H9 (cell line): ENCODE measurements at regions not wholly inside any gene's neighbourhood (a gene's known extent, or its start where the extent isn't known, plus 50 kb on each side); places are given as distances from the start of the nearest gene placed in this dataset.

ENCODE experiments used
- DNase-seq: peaks from one replicate; pipeline ENCODE4 v3.0.0-alpha.2; 2017
- H2AFZ ChIP-seq: one replicate; pipeline ENCODE4 v1.6.1; 2013; ENCODE audit warnings: mild to moderate bottlenecking, low read length, control low read depth, moderate library complexity
- H2AK5ac ChIP-seq: 2 replicates; pipeline ENCODE4 v1.6.1; 2013; ENCODE audit warnings: low read length, control low read depth, mixed read lengths; ENCODE audit not compliant: insufficient read length
- H2BK120ac ChIP-seq: one replicate; pipeline ENCODE4 v1.6.1; 2013; ENCODE audit warnings: low read depth, mild to moderate bottlenecking, low read length, control low read depth, inconsistent platforms; ENCODE audit not compliant: poor library complexity, severe bottlenecking
- H2BK12ac ChIP-seq: 2 replicates; pipeline ENCODE4 v1.6.1; 2013; ENCODE audit warnings: low read length, control low read depth, mixed read lengths, low read depth; ENCODE audit not compliant: insufficient read length
- H2BK15ac ChIP-seq: 2 replicates; pipeline ENCODE4 v1.6.1; 2013; ENCODE audit warnings: low read depth, low read length, control low read depth
- H2BK20ac ChIP-seq: one replicate; pipeline ENCODE4 v1.6.1; 2013; ENCODE audit warnings: low read depth, mild to moderate bottlenecking, low read length, control low read depth, inconsistent platforms; ENCODE audit not compliant: poor library complexity, severe bottlenecking
- H2BK5ac ChIP-seq: 2 replicates; pipeline ENCODE4 v1.6.1; 2013; ENCODE audit warnings: low read length, control low read depth, mixed read lengths; ENCODE audit not compliant: insufficient read length
- H3K14ac ChIP-seq: 2 replicates; pipeline ENCODE4 v1.6.1; 2013; ENCODE audit warnings: low read length, control low read depth; ENCODE audit not compliant: insufficient read depth
- H3K18ac ChIP-seq: 2 replicates; pipeline ENCODE4 v1.6.1; 2013; ENCODE audit warnings: low read depth, mild to moderate bottlenecking, mixed read lengths, low read length, control low read depth; ENCODE audit not compliant: insufficient read length
- H3K23ac ChIP-seq: 2 replicates; pipeline ENCODE4 v1.6.1; 2013; ENCODE audit warnings: low read length, control low read depth, mixed read lengths, low read depth; ENCODE audit not compliant: insufficient read length
- H3K23me2 ChIP-seq: 2 replicates; pipeline ENCODE4 v1.6.1; 2013; ENCODE audit warnings: low read depth, mild to moderate bottlenecking, mixed read lengths, low read length, control low read depth; ENCODE audit not compliant: insufficient read length, poor library complexity, severe bottlenecking
- H3K27ac ChIP-seq: 2 replicates; pipeline ENCODE4 v1.5.1; 2013; ENCODE audit warnings: low read length, control low read depth, mixed read lengths, low read depth; ENCODE audit not compliant: insufficient read length
- H3K27me3 ChIP-seq: 2 replicates; pipeline ENCODE4 v1.6.1; 2013; ENCODE audit warnings: low read length, control low read depth, inconsistent platforms; ENCODE audit not compliant: insufficient read depth
- H3K4ac ChIP-seq: 2 replicates; pipeline ENCODE4 v1.6.1; 2013; ENCODE audit warnings: low read depth, mild to moderate bottlenecking, control low read depth, inconsistent platforms, low read length, moderate library complexity
- H3K4me1 ChIP-seq: 2 replicates; pipeline ENCODE4 v1.6.1; 2013; ENCODE audit warnings: low read length, control low read depth, inconsistent platforms; ENCODE audit not compliant: insufficient read depth
- H3K4me2 ChIP-seq: 2 replicates; pipeline ENCODE4 v1.6.1; 2013; ENCODE audit warnings: low read length, control low read depth, mixed read lengths; ENCODE audit not compliant: insufficient read length, insufficient read depth
- H3K56ac ChIP-seq: 2 replicates; pipeline ENCODE4 v1.6.1; 2013; ENCODE audit warnings: low read depth, mild to moderate bottlenecking, mixed read lengths, low read length, control low read depth; ENCODE audit not compliant: insufficient read length
- H3K79me1 ChIP-seq: 2 replicates; pipeline ENCODE4 v1.6.1; 2013; ENCODE audit warnings: low read depth, mild to moderate bottlenecking, moderate library complexity, low read length, control low read depth, inconsistent platforms; ENCODE audit not compliant: insufficient read depth, poor library complexity, severe bottlenecking
- H3K79me2 ChIP-seq: 2 replicates; pipeline ENCODE4 v1.6.1; 2013; ENCODE audit warnings: low read length, control low read depth, inconsistent platforms; ENCODE audit not compliant: insufficient read depth
- H3K9ac ChIP-seq: 2 replicates; pipeline ENCODE4 v1.6.1; 2013; ENCODE audit warnings: low read length, control low read depth, mixed read lengths; ENCODE audit not compliant: insufficient read length; ENCODE audit errors: extremely low read depth
- H3K9me3 ChIP-seq: one replicate; pipeline ENCODE4 v1.6.1; 2013; ENCODE audit warnings: low read depth, low read length, inconsistent platforms; ENCODE audit not compliant: control insufficient read depth
- H3T11ph ChIP-seq: one replicate; pipeline ENCODE4 v1.6.1; 2013; ENCODE audit warnings: mild to moderate bottlenecking, low read length, control low read depth, inconsistent platforms
- H4K20me1 ChIP-seq: one replicate; pipeline ENCODE4 v1.6.1; 2013; ENCODE audit not compliant: control insufficient read depth, insufficient read length, insufficient read depth
- H4K5ac ChIP-seq: 2 replicates; pipeline ENCODE4 v1.6.1; 2013; ENCODE audit warnings: low read depth, mild to moderate bottlenecking, mixed read lengths, low read length, control low read depth; ENCODE audit not compliant: insufficient read length
- H4K8ac ChIP-seq: replicated peaks from 2 replicates; pipeline ENCODE4 v1.6.1; 2013; ENCODE audit warnings: low read length, control low read depth, mixed read lengths, low read depth; ENCODE audit not compliant: insufficient read length
- H4K91ac ChIP-seq: 2 replicates; pipeline ENCODE4 v1.6.1; 2013; ENCODE audit warnings: low read depth, mild to moderate bottlenecking, moderate library complexity, mixed read lengths, low read length, control low read depth; ENCODE audit not compliant: insufficient read length
- H3K27ac Mint-ChIP-seq, 3 experiments: 2 replicates in 2 of 3; 3 replicates in 1 of 3; pipeline ENCODE4 v1.8.0; 2020 to 2021; ENCODE audit warnings: mixed read lengths in 3 of 3, mild to moderate bottlenecking in 1 of 3, moderate library complexity in 1 of 3
- H3K27me3 Mint-ChIP-seq: 2 replicates; pipeline ENCODE4 v1.8.0; 2021; ENCODE audit warnings: low read depth, mild to moderate bottlenecking, moderate library complexity, mixed read lengths
- H3K36me3 Mint-ChIP-seq, 3 experiments: 2 replicates in 2 of 3; 3 replicates in 1 of 3; pipeline ENCODE4 v1.8.0; 2020 to 2021; ENCODE audit warnings: low read depth in 3 of 3, mixed read lengths in 3 of 3; ENCODE audit not compliant: insufficient read depth in 1 of 3
- H3K4me1 Mint-ChIP-seq, 2 experiments: 2 replicates each; pipeline ENCODE4 v1.8.0; 2020; ENCODE audit warnings: mixed read lengths in 2 of 2
- H3K4me3 Mint-ChIP-seq, 2 experiments: 2 replicates in 1 of 2; 3 replicates in 1 of 2; pipeline ENCODE4 v1.8.0; 2020 to 2021; ENCODE audit warnings: mild to moderate bottlenecking in 2 of 2, mixed read lengths in 2 of 2, moderate library complexity in 1 of 2
- H3K9me3 Mint-ChIP-seq, 2 experiments: 2 replicates in 1 of 2; 3 replicates in 1 of 2; pipeline ENCODE4 v1.8.0; 2020; ENCODE audit warnings: mild to moderate bottlenecking in 2 of 2, mixed read lengths in 2 of 2, moderate library complexity in 1 of 2
- WGBS: extraction: QIAGEN DNeasy Blood & Tissue Kit; methylation state at CpG from one replicate; pipeline ENCODE4 v1.1.7; 2013; ENCODE audit warnings: missing lambda C conversion rate, low lambda C conversion rate, mixed read lengths; ENCODE audit not compliant: insufficient read length; ENCODE audit errors: extremely low coverage; 5-methylcytosine and 5-hydroxymethylcytosine counted together
- TF ChIP-seq, protein P1 (sequence below): fragments of 200-600 bp; sonication (generic); conservative IDR thresholded peaks from 3 replicates; pipeline ENCODE4 v1.8.0; 2021; ENCODE audit warnings: antibody characterized with exemption, mild to moderate bottlenecking

DNA sequence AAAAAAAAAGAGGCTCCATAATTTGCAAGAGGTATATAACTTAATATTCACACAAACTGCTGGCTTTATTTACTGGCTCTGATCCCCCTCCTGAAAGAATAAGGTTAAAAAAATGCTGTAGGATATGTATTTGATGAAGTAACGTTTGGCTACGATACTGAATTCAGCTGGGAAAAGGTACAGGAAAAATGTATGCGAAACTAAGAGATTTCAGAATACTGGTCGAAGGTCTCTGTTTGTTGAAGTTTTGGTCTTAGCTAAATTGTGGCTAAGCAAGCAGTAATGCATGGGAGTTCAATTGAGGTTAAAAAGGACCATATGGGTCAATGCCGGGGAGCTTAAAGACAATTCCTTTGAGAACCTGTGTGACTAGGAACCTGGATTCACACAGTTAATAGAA lies 355.5 kb upstream of the NCAM2 start:
- H4K5ac ChIP-seq: no peak overlapping the region
- H3T11ph ChIP-seq: no peak overlapping the region
- no peak overlapping the region for H3K14ac ChIP-seq
- no peak overlapping the region for H3K9ac ChIP-seq
- no peak overlapping the region for H3K23ac ChIP-seq
- no CpG with 5 or more reads among the region's 5 CpGs for WGBS
- no peak overlapping the region for H2BK5ac ChIP-seq
- Mint-ChIP-seq H3K27me3 (no peaks in the 10 kb centered on the region), H3K9me3 (peaks cover 10 to 14% of the 10 kb centered on the region in 2 experiments; a peak in 3 of 5 replicates), H3K4me1 (peaks cover 9 to 16% of the 10 kb centered on the region in 2 experiments), H3K36me3 (peaks cover 4 to 13% (median 9%) of the 10 kb centered on the region in 3 experiments; a peak in 6 of 7 replicates), H3K27ac (no peak overlapping the region), H3K4me3 (no peak overlapping the region)
- no peak overlapping the region for H3K18ac ChIP-seq
- no peak overlapping the region for H4K91ac ChIP-seq
- H4K20me1 ChIP-seq: no peaks in the 10 kb centered on the region
- H3K23me2 ChIP-seq: no peaks in the 10 kb centered on the region
- TF ChIP-seq, protein P1, sequence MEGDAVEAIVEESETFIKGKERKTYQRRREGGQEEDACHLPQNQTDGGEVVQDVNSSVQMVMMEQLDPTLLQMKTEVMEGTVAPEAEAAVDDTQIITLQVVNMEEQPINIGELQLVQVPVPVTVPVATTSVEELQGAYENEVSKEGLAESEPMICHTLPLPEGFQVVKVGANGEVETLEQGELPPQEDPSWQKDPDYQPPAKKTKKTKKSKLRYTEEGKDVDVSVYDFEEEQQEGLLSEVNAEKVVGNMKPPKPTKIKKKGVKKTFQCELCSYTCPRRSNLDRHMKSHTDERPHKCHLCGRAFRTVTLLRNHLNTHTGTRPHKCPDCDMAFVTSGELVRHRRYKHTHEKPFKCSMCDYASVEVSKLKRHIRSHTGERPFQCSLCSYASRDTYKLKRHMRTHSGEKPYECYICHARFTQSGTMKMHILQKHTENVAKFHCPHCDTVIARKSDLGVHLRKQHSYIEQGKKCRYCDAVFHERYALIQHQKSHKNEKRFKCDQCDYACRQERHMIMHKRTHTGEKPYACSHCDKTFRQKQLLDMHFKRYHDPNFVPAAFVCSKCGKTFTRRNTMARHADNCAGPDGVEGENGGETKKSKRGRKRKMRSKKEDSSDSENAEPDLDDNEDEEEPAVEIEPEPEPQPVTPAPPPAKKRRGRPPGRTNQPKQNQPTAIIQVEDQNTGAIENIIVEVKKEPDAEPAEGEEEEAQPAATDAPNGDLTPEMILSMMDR: no peak
- no peak for DNase-seq
- H2AFZ ChIP-seq: no peak overlapping the region
- H2BK12ac ChIP-seq: no peak overlapping the region
- no peaks in the 10 kb centered on the region for H3K79me2 ChIP-seq
- peaks cover 3% of the 10 kb centered on the region; the same call in 1 of the 2 replicates for H3K4me1 ChIP-seq
- no peak overlapping the region for H3K4ac ChIP-seq
- H2BK15ac ChIP-seq: no peak overlapping the region
- H3K27ac ChIP-seq: no peak overlapping the region
- no peak overlapping the region for H2BK120ac ChIP-seq
- H3K27me3 ChIP-seq: no peaks in the 10 kb centered on the region
- H2AK5ac ChIP-seq: no peak overlapping the region
- H4K8ac ChIP-seq: no peak overlapping the region
- H3K79me1 ChIP-seq: no peaks in the 10 kb centered on the region
- H3K56ac ChIP-seq: no peak overlapping the region
- H2BK20ac ChIP-seq: no peak overlapping the region
- no peak overlapping the region for H3K4me2 ChIP-seq
- H3K9me3 ChIP-seq: peaks cover 14% of the 10 kb centered on the region
